Lung (tissue), 9 donors: ENCODE measurements at regions not wholly inside any gene's neighbourhood (a gene's known extent, or its start where the extent isn't known, plus 50 kb on each side); places are given as distances from the start of the nearest gene placed in this dataset.
"Not testable (repeated sequence)": the region's sequence is repeated elsewhere in the genome, so short reads cannot be mapped to it uniquely, and the experiment has no call there.

Source experiments
- ATAC-seq: fragments of 200-7000 bp; cut with Tn5 transposase; one replicate; pipeline ENCODE4 v1.9.1; 2020; ENCODE audit warnings: moderate number of reproducible peaks; ENCODE audit not compliant: insufficient read depth, low FRiP score
- DNase-seq, 3 donors: peaks; one replicate each; pipeline ENCODE4 v3.0.0-alpha.2; 2013 to 2017
- H3K27ac ChIP-seq, 2 donors: one replicate each; pipeline ENCODE4 v1.5.1; 2013; ENCODE audit warnings: mild to moderate bottlenecking in 2 of 2, moderate library complexity in 2 of 2, control low read depth in 1 of 2, inconsistent platforms in 1 of 2, low read depth in 1 of 2, low read length in 1 of 2
- H3K27me3 ChIP-seq, 3 donors: one replicate each; pipeline ENCODE4 v1.5.1; 2013; ENCODE audit warnings: low read length in 2 of 3; ENCODE audit not compliant: control insufficient read depth in 3 of 3, insufficient read depth in 3 of 3
- H3K36me3 ChIP-seq, 4 donors: one replicate each; pipeline ENCODE4 v1.5.1; 2013; ENCODE audit warnings: low read length in 4 of 4, mild to moderate bottlenecking in 1 of 4, moderate library complexity in 1 of 4; ENCODE audit not compliant: control insufficient read depth in 4 of 4, insufficient read depth in 4 of 4
- H3K4me1 ChIP-seq, 5 donors: one replicate each; pipeline ENCODE4 v1.5.1; 2013; ENCODE audit warnings: low read length in 5 of 5, mild to moderate bottlenecking in 2 of 5, moderate library complexity in 1 of 5; ENCODE audit not compliant: control insufficient read depth in 5 of 5, insufficient read depth in 5 of 5
- H3K4me3 ChIP-seq: one replicate; pipeline ENCODE4 v1.5.1; 2013; ENCODE audit warnings: mild to moderate bottlenecking, control low read depth, moderate library complexity
- H3K9ac ChIP-seq, 2 donors: one replicate each; pipeline ENCODE4 v1.5.1; 2013; ENCODE audit warnings: low read length in 2 of 2, control low read depth in 1 of 2; ENCODE audit not compliant: insufficient read depth in 1 of 2
- H3K9me3 ChIP-seq, 4 donors: one replicate each; pipeline ENCODE4 v1.5.1; 2013; ENCODE audit warnings: low read length in 3 of 4, mild to moderate bottlenecking in 1 of 4, moderate library complexity in 1 of 4; ENCODE audit not compliant: control insufficient read depth in 4 of 4, insufficient read depth in 3 of 4
- WGBS, 2 donors: extraction: QIAGEN DNeasy Blood & Tissue Kit; methylation state at CpG; one replicate each; pipeline ENCODE4 v1.1.7; 2013; 5-methylcytosine and 5-hydroxymethylcytosine counted together
- donor health status: Bipolar disorder and iron deficiency.
- donor health status: healthy.
- donor health status: DM: yes; HTN: yes; CAD: no.

GRCh38 chr16:29252311-29252710 is 154.2 kb downstream of the NPIPB11 start:
- not testable (repeated sequence) for H3K4me3 ChIP-seq, H3K36me3 ChIP-seq, H3K9me3 ChIP-seq, ATAC-seq, H3K27ac ChIP-seq, H3K9ac ChIP-seq, H3K27me3 ChIP-seq, DNase-seq
- peaks cover 6 to 18% (median 8%) of the 10 kb centered on the region in 5 donors for H3K4me1 ChIP-seq
- WGBS, 2 donors = 93 to 97% methylated on average over 10 to 14 of the region's 14 CpGs

DNA sequence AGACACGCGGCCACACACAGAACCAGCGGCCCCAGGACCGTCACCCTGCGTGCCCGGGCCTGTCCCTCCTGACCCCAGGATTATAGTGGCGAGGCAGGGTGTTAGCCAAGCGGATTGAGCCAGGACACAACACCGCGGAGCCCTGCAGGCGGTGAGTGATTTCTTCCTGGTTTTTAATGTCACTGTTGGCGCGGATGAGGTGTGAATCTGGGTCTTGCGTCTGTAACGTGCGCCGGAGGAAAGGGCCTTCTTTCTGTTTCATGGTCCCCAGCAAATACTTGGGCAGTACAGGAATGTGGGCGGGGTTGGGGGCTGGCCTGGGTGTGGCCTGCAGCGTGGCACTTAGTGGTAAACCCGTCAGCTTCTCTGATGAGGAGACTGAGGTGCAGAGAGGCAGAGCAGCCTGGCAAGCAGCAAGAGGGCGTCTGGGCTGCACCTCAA is 154.9 kb downstream of the NPIPB11 start:
- H3K4me1 ChIP-seq = peaks cover 6 to 18% (median 8%) of the 10 kb centered on the region in 5 donors
- 63 to 64% methylated on average over 21 of the region's 21 CpGs for WGBS, 2 donors
- not testable (repeated sequence) for H3K36me3 ChIP-seq, H3K9me3 ChIP-seq, H3K4me3 ChIP-seq, H3K9ac ChIP-seq, H3K27ac ChIP-seq, H3K27me3 ChIP-seq
- ATAC-seq (peak; percentile 6), DNase-seq (peak; percentile 84 to 85 (median 85))

- H3K9ac ChIP-seq, H3K9me3 ChIP-seq, H3K4me3 ChIP-seq, H3K36me3 ChIP-seq, H3K27me3 ChIP-seq, ATAC-seq, H3K27ac ChIP-seq: not testable (repeated sequence)
- DNase-seq = peak; percentile 43 to 61 (median 54)
- H3K4me1 ChIP-seq = peaks cover 6 to 18% (median 8%) of the 10 kb centered on the region in 5 donors
- WGBS, 2 donors = 79 to 89% methylated on average over 13 to 14 of the region's 19 CpGs
Measured at GRCh38 chr16:29250923-29251434, 155.5 kb downstream of the NPIPB11 start.

- 89 to 95% methylated on average over 3 of the region's 3 CpGs for WGBS, 2 donors
- ATAC-seq = not testable (repeated sequence)
Measured at GRCh38 chr16:29250469-29250868, 156.0 kb downstream of the NPIPB11 start.

DNA sequence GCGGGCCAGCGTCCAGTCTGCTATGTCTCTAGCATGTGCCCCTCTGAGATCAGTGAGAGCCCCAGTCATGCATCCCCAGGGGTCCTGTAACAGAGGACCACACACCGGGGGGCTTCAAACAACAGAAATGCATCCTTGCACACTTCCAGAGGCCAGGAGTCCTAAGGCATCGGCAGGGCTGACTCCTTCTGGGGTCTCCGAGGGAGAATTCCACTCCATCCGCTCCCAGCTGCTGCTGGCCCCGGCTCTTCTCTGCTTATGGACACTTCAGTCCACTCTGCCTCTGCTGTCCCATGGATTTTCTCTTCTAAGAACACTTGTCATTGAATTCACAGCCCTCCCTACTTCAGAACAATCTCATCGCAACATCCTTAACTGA is 157.6 kb downstream of the NPIPB11 start:
- H3K4me3 ChIP-seq, ATAC-seq, H3K9me3 ChIP-seq, H3K27me3 ChIP-seq, DNase-seq, H3K9ac ChIP-seq, H3K36me3 ChIP-seq: not testable (repeated sequence)
- 90 to 96% methylated on average over 8 of the region's 8 CpGs for WGBS, 2 donors
- H3K4me1 ChIP-seq = peaks cover 5 to 18% (median 8%) of the 10 kb centered on the region in 5 donors
- peak overlapping the region; percentile 24 to 27 for H3K27ac ChIP-seq

More at GRCh38 chr16:29250469-29250868, 156.0 kb downstream of the NPIPB11 start:
- DNase-seq, H3K36me3 ChIP-seq, H3K4me3 ChIP-seq, H3K27me3 ChIP-seq, H3K9me3 ChIP-seq, H3K27ac ChIP-seq, H3K9ac ChIP-seq: not testable (repeated sequence)
- H3K4me1 ChIP-seq = peaks cover 6 to 18% (median 8%) of the 10 kb centered on the region in 5 donors

- 52 to 60% methylated on average over 18 of the region's 18 CpGs for WGBS, 2 donors
- peak overlapping the region; percentile 27 to 58 for H3K27ac ChIP-seq
- ATAC-seq = peak; percentile 34
Measured at GRCh38 chr16:29248306-29248939, 158.1 kb downstream of the NPIPB11 start.

GRCh38 chr16:29246091-29246490 is 160.4 kb downstream of the NPIPB11 start:
- not testable (repeated sequence) for H3K27ac ChIP-seq, ATAC-seq, H3K9me3 ChIP-seq, H3K36me3 ChIP-seq, H3K27me3 ChIP-seq, H3K9ac ChIP-seq, DNase-seq, H3K4me3 ChIP-seq
- 80% methylated on average over 5 of the region's 5 CpGs for WGBS, 2 donors
- H3K4me1 ChIP-seq = peaks cover 3 to 12% (median 6%) of the 10 kb centered on the region in 5 donors

More at GRCh38 chr16:29248306-29248939, 158.1 kb downstream of the NPIPB11 start:
- H3K27me3 ChIP-seq, H3K9me3 ChIP-seq, H3K9ac ChIP-seq, H3K36me3 ChIP-seq, DNase-seq, H3K4me3 ChIP-seq: not testable (repeated sequence)
- peaks cover 5 to 19% (median 8%) of the 10 kb centered on the region in 5 donors for H3K4me1 ChIP-seq
